GM21825 (cell line): ENCODE measurements at regions not wholly inside any gene's neighbourhood (a gene's known extent, or its start where the extent isn't known, plus 50 kb on each side); places are given as distances from the start of the nearest gene placed in this dataset.
"Not testable (repeated sequence)": the region's sequence is repeated elsewhere in the genome, so short reads cannot be mapped to it uniquely, and the experiment has no call there.

Experiments used
- ATAC-seq: cut with Tn5 transposase; IDR thresholded peaks from one replicate; pipeline ENCODE4 v1.9.1; 2021; ENCODE audit warnings: mild to moderate bottlenecking, moderate library complexity; ENCODE audit not compliant: unreplicated experiment

- no peak for ATAC-seq
Measured at GRCh38 chr4:128536746-128537145, 249.1 kb upstream of the PGRMC2 start.

DNA sequence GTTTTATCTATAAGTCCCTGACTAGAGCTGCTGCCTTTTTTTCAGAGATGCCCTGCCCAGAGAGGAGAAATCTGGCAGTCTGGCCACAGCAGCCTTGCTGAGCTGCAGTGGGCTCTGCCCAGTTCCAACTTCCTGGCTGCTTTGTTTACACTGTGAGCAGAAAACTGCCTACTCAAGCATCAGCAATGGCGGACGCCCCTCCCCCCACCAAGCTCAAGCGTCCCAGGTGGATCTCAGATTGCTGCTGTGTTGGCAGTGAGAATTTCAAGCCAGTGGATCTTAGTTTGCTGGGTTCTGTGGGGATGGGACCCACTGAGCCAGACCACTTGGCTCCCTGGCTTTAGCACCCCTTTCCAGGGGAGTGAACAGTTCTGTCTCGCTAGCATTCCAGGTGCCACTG lies 247.9 kb upstream of the PGRMC2 start:
- not testable (repeated sequence) for ATAC-seq

GRCh38 chr4:128528793-128529553 lies 241.4 kb upstream of the PGRMC2 start:
- no peak for ATAC-seq

GRCh38 chr4:128527946-128528576 lies 240.4 kb upstream of the PGRMC2 start:
- ATAC-seq = no peak

DNA sequence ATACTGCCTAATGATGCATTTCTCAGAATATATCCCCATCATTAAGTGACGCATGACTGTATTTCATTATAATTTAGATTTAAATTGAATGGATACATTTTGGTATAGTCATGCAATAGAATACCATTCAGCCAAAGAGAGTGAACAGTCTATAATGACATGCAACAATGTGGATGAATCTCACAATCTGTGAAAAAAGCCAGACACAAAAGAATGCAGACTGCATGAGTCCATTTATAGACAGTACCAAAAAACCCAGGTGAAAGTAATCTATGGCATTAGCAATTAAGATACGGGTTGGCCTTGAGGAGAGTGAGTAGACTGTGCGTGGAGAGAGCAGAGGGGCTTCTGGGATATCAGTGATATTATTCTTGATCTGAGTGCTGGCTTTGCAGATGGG lies 239.7 kb upstream of the PGRMC2 start:
- no peak for ATAC-seq

DNA sequence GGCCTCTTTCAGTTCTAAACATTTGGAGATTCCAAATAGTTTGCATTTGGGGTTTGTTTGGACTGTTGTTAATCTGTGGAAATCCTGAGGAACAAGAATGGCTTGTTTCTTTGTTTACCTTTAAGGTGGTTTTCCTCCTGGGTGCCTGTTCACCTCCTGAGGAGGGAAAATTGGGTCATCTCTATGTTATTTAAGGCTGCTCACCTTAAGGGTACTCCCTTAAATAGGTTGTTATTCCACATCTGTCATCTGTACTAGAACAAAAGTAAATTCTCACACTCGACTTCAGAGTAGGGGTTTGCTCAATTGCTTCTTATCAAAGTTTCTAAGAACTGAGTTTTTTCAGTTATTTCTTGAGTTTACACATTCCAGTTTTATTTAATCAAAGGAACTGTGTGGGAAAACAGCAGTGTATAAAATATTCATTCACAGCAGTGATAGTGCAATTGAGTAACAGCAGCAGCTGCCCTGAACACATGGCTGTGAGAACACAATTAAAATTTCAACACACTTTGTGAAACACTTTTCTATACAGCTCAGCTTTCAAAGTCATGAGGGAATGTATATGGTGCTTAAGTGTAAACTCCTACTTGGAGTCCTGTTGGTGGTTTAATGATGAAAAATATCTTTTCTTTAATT lies 238.5 kb upstream of the PGRMC2 start:
- ATAC-seq = no peak

DNA sequence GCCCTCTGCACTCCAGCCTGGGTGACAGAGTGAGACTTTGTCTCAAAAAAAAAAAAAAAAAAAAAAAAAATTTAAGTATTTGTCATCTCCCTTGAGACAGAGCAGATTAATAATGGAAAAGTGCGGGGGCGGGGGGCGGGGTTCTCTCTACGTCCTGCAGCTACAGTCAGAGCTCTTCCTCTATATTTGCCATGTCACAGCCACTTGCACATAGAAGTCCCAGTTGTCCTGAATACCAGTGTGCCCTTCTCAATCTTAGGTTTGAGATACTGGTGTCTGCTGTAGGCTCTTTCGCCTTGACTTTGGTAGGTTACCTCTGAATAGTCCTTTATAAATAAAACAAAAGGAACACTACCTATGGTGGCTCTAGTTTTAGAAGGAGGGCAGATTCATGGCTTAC lies 237.8 kb upstream of the PGRMC2 start:
- ATAC-seq = no peak

- ATAC-seq = no peak
Measured at GRCh38 chr4:128524311-128524710, 236.7 kb upstream of the PGRMC2 start.

- no peak for ATAC-seq
Measured at GRCh38 chr4:128521648-128522111, 234.1 kb upstream of the PGRMC2 start.

DNA sequence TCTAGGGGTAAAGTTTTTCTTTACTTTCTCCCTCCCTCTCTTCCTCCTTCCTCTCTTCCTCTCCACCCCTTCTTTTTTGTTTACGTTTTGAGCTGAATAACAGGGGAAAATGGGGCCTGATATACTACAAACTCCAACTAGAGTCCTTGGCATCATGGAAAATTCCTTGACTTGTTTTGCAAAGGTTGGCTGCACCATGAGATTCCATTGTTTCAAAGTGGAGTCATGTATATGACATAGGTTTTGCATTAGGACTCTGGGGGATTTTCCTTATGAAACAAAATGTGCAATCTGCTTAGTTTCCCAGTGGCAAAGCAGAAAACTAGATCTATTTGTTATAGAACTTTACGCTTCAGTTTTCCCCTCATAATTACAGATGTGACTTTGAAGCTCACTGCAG lies 233.5 kb upstream of the PGRMC2 start:
- no peak for ATAC-seq

GRCh38 chr4:128519163-128519830 lies 231.7 kb upstream of the PGRMC2 start:
- no peak for ATAC-seq

GRCh38 chr4:128517739-128518510 lies 230.3 kb upstream of the PGRMC2 start:
- peak; percentile 94 for ATAC-seq

- ATAC-seq = no peak
Measured at GRCh38 chr4:128517096-128517738, 229.6 kb upstream of the PGRMC2 start.

DNA sequence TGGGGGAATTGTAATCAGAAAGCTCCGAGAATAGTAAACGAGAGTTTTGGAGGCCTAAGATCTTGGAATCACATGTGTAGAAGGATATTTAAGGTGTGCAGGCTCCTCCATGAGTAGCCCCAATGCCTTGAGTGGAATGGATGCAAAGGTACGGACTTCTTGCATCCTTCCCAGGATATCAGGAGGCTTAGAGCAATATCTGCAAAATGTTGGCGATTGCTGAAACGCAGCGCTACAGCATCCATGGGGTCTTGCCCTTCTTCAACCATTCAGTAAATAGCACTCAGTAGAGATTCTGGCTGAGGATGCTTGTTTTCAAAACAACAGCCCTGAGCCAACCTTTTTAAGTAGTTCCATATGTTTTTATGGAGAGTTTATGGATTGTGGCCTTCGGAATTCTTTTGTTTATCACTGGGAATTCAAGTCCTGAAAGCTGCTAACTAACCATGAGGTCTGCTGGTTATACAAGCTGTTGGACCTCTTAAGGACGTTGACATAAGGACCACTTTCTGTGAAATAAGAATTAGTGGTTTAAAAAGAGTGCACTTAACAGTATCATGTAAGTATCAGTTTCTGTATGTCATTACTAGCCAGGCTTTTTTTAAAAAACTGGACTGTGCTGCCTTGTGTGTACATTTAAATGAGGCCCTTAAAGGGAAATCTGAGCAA lies 228.8 kb upstream of the PGRMC2 start:
- peak; percentile 49 for ATAC-seq

DNA sequence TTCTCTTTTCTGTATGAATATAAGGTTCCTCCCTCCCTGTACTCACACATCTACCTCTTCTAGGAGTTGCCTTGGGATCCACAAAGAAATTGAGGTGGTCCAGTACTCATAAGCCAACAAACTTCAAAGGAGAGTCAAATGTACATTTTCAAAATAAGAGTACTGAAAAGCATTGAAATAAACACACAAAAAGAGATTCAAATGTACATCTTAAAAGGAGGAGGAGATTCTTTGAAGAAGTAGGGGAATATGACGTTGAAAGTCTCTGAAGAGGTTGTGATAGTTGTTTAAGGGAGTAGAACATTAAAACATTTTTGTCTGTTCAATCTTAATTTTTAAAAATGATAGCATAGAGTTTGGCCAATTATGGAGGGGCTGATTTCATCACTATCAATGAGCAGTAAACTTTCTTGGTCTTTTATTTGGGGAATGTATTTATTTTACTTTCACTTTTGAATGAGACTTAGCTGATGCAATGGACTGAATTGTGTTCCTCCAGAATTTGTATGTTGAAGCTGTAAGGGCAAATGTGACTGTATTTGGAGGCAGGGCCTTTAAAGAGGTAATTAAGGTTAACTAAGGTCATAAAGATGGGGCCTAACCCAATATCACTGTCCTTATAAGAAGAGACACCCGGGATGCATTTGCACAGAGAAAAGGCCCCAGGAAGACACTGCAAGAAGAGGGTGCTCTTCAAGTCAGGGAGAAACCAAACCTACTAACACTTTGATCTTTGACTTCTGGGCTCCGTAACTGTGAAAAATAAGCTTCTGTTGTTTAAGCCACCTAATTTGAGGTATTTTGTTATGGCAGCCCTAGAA lies 226.3 kb upstream of the PGRMC2 start:
- ATAC-seq = no peak

DNA sequence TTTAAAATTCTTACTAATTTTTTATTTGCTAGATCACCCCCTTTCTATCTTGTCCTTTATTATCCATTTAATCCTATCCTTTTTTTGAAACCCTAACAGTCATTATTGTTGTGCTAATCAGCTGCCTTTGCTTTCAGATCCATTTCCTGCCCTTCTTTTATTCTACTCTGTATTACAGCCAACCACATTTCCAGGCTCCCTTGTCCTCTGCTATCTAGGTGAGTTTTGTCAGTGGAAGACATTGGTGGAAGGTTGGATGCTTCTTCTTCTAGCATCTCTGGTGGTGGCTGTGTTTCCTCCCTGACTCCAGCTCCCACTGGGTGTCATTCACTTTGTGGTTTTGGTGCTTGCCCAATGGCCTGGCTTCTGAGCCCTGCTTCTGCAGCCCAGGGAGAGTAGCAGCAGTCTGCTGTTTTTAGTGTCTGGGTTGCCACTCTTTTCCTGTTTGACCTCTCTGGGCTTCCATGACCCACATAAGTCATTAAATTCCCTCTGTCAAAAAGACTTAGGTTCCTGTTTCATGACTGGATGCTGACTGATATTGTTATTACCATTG lies 225.2 kb upstream of the PGRMC2 start:
- no peak for ATAC-seq

GRCh38 chr4:128512161-128512560 lies 224.5 kb upstream of the PGRMC2 start:
- no peak for ATAC-seq

- no peak for ATAC-seq
Measured at GRCh38 chr4:128510850-128511249, 223.2 kb upstream of the PGRMC2 start.
